NCI-H128 (cell line): ENCODE measurements at regions not wholly inside any gene's neighbourhood (a gene's known extent, or its start where the extent isn't known, plus 50 kb on each side); places are given as distances from the start of the nearest gene placed in this dataset.
"Not testable (repeated sequence)": the region's sequence is repeated elsewhere in the genome, so short reads cannot be mapped to it uniquely, and the experiment has no call there.

Source experiments
- DNase-seq: peaks from one replicate; lab custom pipeline; 2025; ENCODE audit not compliant: unreplicated experiment; lab: John Stamatoyannopoulos, UW

- DNase-seq = no peak
Measured at GRCh38 chr3:27779176-27779575, 57.1 kb upstream of the EOMES start.

DNA sequence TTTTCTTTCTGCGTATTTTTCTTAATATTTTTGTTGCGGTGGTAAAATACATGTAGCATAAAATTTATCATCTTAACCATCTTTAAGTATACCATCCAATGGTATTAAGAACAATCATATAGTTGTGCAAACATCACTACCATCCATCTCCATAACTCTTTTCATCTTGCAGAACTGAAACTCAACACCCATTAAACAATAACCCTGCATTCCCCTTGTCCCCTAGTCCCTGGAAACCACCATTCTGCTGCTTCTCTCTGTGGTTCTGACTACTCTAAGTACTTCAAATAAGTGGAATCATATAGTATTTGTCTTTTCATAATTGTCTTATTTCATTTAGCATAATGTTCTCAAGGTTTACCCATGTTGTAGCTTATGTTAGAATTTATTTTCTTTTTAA lies 67.3 kb upstream of the EOMES start:
- no peak for DNase-seq

DNA sequence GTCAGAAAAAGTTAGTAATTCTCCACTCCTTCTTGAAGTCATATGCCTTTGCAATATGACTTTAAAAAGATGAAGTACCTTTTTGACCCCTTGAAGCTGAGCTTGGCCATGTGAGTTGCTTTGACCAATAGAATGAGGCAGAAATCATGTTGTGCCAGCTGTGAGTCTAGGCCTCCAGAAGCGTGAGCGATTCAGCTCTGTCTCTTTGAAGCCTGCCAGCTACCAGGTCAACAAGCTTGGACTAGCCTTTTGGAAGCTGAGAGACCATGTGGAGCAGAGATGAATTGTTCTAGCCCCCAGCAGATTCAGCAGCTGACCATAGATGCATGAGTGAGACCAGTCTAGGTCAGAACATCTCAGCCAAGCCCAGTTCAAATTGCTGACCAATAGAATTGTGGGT lies 69.8 kb upstream of the EOMES start:
- no peak for DNase-seq

DNA sequence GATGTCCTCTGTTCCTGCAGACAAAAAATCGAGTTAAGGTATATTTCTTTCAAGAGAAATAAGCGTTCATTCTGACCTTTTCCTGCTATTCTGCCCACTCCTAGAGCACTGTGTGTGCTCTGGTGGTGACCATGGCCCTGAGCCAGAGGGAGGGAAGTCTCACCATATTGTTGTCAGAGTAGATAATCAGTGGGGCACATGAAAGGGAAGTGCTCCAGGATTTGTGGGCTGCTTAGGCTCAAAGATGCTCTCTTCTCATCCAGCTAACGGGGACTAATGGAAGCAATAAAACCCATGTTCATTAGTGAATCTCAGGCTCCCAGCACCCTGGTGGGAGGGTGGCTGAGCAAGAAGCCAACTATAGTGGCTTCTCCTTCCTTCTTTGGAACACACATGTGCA lies 70.7 kb upstream of the EOMES start:
- DNase-seq = no peak

GRCh38 chr3:27794211-27794610 lies 72.1 kb upstream of the EOMES start:
- no peak for DNase-seq

- no peak for DNase-seq
Measured at GRCh38 chr3:27796365-27796875, 74.3 kb upstream of the EOMES start.

GRCh38 chr3:27797773-27798172 lies 75.7 kb upstream of the EOMES start:
- DNase-seq = no peak

DNA sequence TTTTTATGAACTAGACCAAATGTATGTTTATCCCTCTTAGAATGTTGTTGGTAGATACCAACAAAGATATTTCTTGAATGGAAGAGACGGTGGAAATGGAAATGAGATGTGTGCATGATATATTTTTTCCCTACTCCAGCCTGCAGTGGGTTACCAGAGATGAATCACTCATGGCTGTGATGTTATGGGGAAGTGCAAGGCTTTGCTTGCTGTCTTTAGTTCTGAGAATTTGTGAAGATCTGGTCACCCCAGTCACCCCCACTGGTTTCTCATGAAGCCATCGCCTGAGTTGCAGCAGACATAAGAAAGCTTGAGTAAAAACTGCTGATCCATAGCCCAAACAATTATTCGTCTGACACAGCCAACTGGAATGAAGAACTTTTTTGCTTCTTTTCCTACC lies 78.1 kb upstream of the EOMES start:
- no peak for DNase-seq

GRCh38 chr3:27802425-27802824 lies 80.3 kb upstream of the EOMES start:
- DNase-seq = no peak

GRCh38 chr3:27802849-27803248 lies 80.7 kb upstream of the EOMES start:
- no peak for DNase-seq

GRCh38 chr3:27805282-27805681 lies 83.2 kb upstream of the EOMES start:
- no peak for DNase-seq

DNA sequence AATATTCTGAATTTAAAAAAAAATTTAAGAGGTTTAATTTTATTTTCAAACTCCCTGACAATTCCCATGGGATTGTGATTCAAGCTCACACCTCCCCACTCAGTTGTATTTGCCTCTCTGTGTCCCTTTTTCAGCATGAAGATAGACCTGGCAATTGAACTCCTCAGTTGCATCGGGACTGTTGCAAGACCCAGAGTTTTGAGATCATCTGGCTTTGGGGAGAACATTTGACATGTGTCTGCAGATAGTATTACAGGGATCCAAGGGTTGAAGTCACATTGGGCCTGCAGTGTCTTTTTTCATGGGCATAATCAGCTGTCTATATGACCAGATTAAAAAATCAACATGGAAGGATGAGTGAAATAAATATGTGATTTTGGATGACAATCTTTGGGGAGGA lies 91.1 kb upstream of the EOMES start:
- no peak for DNase-seq

DNA sequence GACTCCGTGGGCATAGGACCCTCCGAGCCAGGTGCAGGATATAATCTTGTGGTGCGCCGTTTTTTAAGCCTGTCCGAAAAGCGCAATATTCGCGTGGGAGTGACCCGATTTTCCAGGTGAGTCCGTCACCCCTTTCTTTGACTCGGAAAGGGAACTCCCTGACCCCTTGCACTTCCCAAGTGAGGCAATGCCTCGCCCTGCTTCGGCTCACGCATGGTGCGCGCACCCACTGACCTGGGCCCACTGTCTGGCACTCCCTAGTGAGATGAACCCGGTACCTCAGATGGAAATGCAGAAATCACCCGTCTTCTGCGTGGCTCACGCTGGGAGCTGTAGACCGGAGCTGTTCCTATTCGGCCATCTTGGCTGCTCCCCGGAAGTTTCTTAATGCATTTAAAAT lies 99.5 kb upstream of the EOMES start:
- DNase-seq = not testable (repeated sequence)

DNA sequence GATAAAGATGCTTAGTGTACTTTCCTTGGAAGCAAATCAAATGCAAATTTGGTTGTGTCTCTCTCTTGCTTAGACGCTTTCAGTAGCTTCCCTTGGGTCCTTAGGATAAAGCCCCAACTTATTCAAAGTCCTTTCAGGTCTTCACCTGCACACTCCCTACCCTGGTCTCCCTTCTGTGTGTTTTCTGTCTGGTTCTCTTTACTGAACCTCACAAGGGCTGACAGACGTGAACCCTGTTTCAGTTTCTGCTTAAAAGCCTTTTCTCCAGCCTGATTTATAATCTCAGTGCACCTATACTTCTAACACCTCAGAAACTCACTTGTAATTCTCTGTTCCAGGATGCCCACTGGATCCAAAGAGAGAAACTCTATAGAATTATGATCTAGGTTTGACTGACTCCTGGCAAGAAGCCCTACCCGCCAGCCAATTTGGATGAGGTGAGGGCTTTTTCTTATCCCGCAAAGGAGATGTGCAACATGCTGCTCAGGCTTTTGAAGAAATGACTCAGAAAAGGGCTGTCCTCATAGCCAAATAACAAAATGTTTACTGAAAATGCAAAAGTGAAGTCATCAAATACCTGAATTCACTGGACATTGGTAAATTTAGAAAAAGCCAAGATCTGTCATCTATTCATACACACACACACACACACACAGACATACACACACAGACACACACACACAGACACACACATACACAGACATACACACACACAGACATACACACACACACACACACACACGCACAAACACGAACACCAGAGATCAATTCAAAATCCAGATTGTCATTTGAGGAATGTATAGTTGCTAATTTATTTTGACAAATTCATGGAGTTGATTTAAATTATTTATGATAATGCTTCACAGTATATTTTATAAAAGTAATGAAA lies 102.4 kb upstream of the EOMES start:
- no peak for DNase-seq

- no peak for DNase-seq
Measured at GRCh38 chr3:27826448-27826847, 104.3 kb upstream of the EOMES start.

GRCh38 chr3:27827041-27827440 lies 104.9 kb upstream of the EOMES start:
- no peak for DNase-seq

- no peak for DNase-seq
Measured at GRCh38 chr3:27840807-27841594, 118.9 kb upstream of the EOMES start.

- DNase-seq = no peak
Measured at GRCh38 chr3:27844052-27844675, 122.0 kb upstream of the EOMES start.

DNA sequence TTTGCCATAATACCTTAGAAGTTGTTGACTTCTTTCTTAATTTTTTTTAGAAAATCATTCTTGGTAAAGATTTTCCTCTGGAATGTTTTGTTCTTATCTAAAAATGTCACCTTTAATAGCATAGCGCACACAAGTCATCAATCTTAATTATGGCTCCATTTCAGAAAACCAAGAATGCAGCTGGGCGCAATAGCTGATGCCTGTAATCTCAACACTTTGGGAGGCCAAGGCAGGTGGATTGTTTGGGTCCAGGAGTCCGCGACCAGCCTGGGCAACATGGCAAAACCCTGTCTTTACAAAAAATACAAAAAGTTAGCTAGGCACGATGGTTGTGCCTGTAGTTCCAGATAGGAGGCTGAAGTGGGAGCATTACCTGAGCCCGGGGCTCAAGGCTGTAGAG lies 125.6 kb upstream of the EOMES start:
- DNase-seq = no peak

- no peak for DNase-seq
Measured at GRCh38 chr3:27848826-27849225, 126.7 kb upstream of the EOMES start.

DNA sequence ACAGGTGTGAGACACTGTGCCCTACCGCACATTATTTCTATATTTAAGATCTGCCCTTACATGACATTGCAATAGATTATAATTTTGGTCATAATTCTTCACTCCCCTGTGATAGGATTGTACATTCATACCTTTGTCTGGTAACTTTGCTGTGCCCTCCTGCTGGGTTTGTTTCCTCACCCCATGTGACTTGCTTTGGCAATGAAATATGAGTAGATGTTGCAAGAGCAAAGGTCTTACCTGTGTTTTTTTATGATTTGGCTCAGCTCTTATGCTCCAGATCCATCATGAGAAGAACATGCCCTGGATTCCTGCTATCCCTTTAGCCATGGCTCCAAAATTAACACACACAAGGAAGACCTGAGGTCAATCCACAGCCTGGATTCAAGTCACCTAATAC lies 137.7 kb upstream of the EOMES start:
- DNase-seq = no peak
